Tibial nerve (tissue), 4 donors: ENCODE measurements at regions not wholly inside any gene's neighbourhood (a gene's known extent, or its start where the extent isn't known, plus 50 kb on each side); places are given as distances from the start of the nearest gene placed in this dataset.
"Not testable (repeated sequence)": the region's sequence is repeated elsewhere in the genome, so short reads cannot be mapped to it uniquely, and the experiment has no call there.

ENCODE experiments used
- DNase-seq, 2 donors: peaks; one replicate each; pipeline ENCODE4 v3.0.0-alpha.2; 2019; ENCODE audit warnings: low spot score in 2 of 2
- H3K27ac ChIP-seq, 4 donors: fragments of 200-600 bp; sonication (generic) in 3 of 4; one replicate each; pipeline ENCODE4 v1.5.1; 2017 to 2019; ENCODE audit warnings: mild to moderate bottlenecking in 1 of 4
- H3K27me3 ChIP-seq, 2 donors: fragments of 200-600 bp; sonication (generic) in 1 of 2; one replicate each; pipeline versions ENCODE4 v1.5.1 to v1.6.0; 2017 to 2019
- H3K36me3 ChIP-seq, 3 donors: fragments of 200-600 bp; sonication (generic); one replicate each; pipeline ENCODE4 v1.5.1; 2018 to 2019
- H3K4me1 ChIP-seq, 4 donors: fragments of 200-600 bp; sonication (generic) in 3 of 4; one replicate each; pipeline ENCODE4 v1.5.1; 2017 to 2019
- H3K4me3 ChIP-seq, 4 donors: fragments of 200-600 bp; sonication (generic) in 3 of 4; one replicate each; pipeline ENCODE4 v1.5.1; 2017 to 2019; ENCODE audit warnings: mild to moderate bottlenecking in 1 of 4, moderate library complexity in 1 of 4
- H3K9me3 ChIP-seq, 4 donors: fragments of 200-600 bp; sonication (generic) in 3 of 4; one replicate each; pipeline ENCODE4 v1.5.1; 2017 to 2019
- EP300 ChIP-seq, 2 donors: sonication (generic); formaldehyde crosslinking; IDR thresholded peaks; one replicate each; pipeline ENCODE4 v1.6.1; 2017; ENCODE audit warnings: antibody characterized with exemption in 2 of 2, mild to moderate bottlenecking in 1 of 2
- POLR2A ChIP-seq, 2 donors: fragments of 450-650 bp; IDR thresholded peaks; one replicate each; pipeline ENCODE4 v1.6.1; 2017; ENCODE audit warnings: antibody characterized with exemption in 2 of 2, mild to moderate bottlenecking in 2 of 2, moderate library complexity in 2 of 2
- WGBS, 2 donors: methylation state at CpG; one replicate each; pipeline ENCODE4 v1.1.5; 2018; 5-methylcytosine and 5-hydroxymethylcytosine counted together
- TF ChIP-seq, protein P1 (sequence below), 5 experiments: fragments of 200-600 bp in 3 of 5; fragments of 450-650 bp in 2 of 5; sonication (generic) in 3 of 5; IDR thresholded peaks; one replicate each; pipeline ENCODE4 v1.5.1; 2016 to 2019; ENCODE audit warnings: antibody characterized with exemption in 5 of 5, mild to moderate bottlenecking in 3 of 5, moderate library complexity in 2 of 5

DNA sequence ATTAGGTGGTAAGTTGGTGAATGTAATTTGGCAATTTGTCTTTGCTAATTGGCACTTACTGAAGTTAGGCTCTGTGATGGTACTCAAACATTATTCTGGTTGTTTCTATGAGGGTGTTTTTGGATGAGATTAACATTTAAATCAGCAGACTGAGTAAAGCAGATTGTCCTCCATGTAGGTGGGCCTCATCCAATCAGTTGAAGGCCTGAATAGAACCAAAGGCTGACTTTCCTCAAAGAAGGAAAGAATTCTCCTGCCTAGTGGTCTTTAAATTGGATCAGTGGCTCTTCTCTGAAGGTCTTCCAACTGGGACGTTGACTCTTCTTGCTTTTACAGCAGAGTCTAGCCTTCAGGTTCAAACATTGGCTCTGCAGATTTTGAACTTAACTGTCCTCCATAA is 278.3 kb downstream of the KIF20B start:
- no peaks in the 10 kb centered on the region for H3K27me3 ChIP-seq

DNA sequence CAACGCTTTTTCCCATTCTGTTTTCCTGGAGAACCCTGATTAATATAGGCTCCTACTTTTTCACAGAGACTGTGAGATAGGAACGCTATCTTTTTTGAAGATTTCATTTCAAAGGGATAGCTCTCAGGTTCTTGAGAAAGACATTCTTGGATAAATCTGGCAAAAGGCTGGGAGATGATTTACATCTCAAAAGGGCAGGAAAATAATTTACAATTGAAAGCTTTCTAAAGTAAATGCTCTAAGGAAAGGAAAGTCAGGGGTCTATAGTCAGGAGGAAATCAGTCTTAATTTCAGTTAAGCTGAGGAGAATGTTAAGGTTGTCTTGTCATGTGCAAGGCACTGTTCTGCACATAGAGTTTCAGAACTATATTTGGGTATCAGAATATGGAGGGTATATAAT is 278.8 kb downstream of the KIF20B start:
- TF ChIP-seq, protein P1, sequence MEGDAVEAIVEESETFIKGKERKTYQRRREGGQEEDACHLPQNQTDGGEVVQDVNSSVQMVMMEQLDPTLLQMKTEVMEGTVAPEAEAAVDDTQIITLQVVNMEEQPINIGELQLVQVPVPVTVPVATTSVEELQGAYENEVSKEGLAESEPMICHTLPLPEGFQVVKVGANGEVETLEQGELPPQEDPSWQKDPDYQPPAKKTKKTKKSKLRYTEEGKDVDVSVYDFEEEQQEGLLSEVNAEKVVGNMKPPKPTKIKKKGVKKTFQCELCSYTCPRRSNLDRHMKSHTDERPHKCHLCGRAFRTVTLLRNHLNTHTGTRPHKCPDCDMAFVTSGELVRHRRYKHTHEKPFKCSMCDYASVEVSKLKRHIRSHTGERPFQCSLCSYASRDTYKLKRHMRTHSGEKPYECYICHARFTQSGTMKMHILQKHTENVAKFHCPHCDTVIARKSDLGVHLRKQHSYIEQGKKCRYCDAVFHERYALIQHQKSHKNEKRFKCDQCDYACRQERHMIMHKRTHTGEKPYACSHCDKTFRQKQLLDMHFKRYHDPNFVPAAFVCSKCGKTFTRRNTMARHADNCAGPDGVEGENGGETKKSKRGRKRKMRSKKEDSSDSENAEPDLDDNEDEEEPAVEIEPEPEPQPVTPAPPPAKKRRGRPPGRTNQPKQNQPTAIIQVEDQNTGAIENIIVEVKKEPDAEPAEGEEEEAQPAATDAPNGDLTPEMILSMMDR (IDR thresholded peaks at IDR 0.05): no peak
- TF ChIP-seq EP300 (IDR thresholded peaks at IDR 0.05): no peak
- no peak for TF ChIP-seq POLR2A (IDR thresholded peaks at IDR 0.05)
- H3K4me1 ChIP-seq: peaks cover 0 to 6% (median 0%) of the 10 kb centered on the region in 4 donors
- H3K4me3 ChIP-seq: no peak overlapping the region
- no peaks in the 10 kb centered on the region for H3K27me3 ChIP-seq
- H3K9me3 ChIP-seq: no peaks in the 10 kb centered on the region
- H3K36me3 ChIP-seq: no peaks in the 10 kb centered on the region
- WGBS, 2 donors: 67 to 78% methylated on average over 2 of the region's 2 CpGs
- no peak for DNase-seq
- H3K27ac ChIP-seq: no peak overlapping the region

More for the DNA sequence above, 278.3 kb downstream of the KIF20B start:
- TF ChIP-seq EP300 (IDR thresholded peaks at IDR 0.05): no peak
- TF ChIP-seq, protein P1 (IDR thresholded peaks at IDR 0.05): no peak
- TF ChIP-seq POLR2A (IDR thresholded peaks at IDR 0.05): no peak
- Histone ChIP-seq H3K36me3 (no peaks in the 10 kb centered on the region), H3K4me3 (no peak overlapping the region), H3K27ac (no peak overlapping the region), H3K9me3 (no peaks in the 10 kb centered on the region), H3K4me1 (peaks cover 0 to 6% (median 0%) of the 10 kb centered on the region in 4 donors)
- no peak for DNase-seq
- 72 to 76% methylated on average over 1 of the region's 1 CpG for WGBS, 2 donors

DNA sequence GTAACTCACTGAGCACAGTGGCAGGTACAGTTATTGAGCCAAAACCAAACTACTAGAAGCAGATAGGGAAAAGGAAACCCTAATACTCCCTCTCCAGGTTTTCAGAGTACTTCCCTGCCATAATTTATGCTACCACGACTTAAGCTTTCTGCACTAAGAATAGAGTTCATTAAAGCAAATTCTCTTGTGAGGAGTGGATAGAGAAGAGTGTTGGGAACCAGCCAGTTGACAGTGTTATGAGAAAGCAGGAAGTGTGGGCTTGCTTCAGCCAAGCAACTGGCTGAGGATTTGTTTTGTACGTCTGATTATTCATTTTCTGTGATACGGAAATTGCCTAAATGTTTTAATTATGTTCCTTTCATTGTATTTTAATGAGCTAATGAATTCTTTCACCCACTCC is 280.5 kb downstream of the KIF20B start:
- Histone ChIP-seq H3K9me3 (no peaks in the 10 kb centered on the region), H3K4me1 (peaks cover 0 to 6% (median 0%) of the 10 kb centered on the region in 4 donors), H3K4me3 (no peak overlapping the region), H3K27me3 (no peaks in the 10 kb centered on the region), H3K36me3 (no peaks in the 10 kb centered on the region), H3K27ac (no peak overlapping the region)
- 6 to 11% methylated on average over 3 of the region's 3 CpGs for WGBS, 2 donors
- DNase-seq: no peak
- TF ChIP-seq POLR2A (IDR thresholded peaks at IDR 0.05) (no peak), EP300 (IDR thresholded peaks at IDR 0.05) (no peak)
- TF ChIP-seq, protein P1 (IDR thresholded peaks at IDR 0.05): no peak

DNA sequence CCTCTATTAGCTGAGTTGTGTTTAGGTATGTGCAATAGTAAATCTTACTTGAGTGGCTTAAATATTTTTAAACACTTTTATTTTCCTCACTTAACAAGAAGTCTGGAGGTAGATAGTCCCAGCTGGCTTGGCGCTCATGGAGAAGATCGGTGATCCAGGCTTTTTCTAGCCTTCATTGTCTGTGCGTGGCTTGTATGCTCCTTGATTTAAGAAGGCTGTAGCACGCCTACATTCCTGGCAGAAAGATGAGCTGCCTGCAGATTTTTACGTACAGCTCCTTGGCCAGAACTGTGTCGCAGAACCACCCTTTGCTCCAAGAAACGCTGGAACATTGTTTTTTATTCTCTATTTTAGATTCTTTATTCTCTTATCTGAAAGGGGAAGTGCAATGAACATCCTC is 284.1 kb downstream of the KIF20B start:
- H3K36me3 ChIP-seq: no peaks in the 10 kb centered on the region
- 66 to 72% methylated on average over 7 of the region's 7 CpGs for WGBS, 2 donors
- H3K27me3 ChIP-seq: no peaks in the 10 kb centered on the region
- H3K4me1 ChIP-seq: peaks cover 0 to 6% (median 0%) of the 10 kb centered on the region in 4 donors
- no peak overlapping the region for H3K27ac ChIP-seq
- no peak for DNase-seq
- no peaks in the 10 kb centered on the region for H3K9me3 ChIP-seq
- TF ChIP-seq POLR2A (IDR thresholded peaks at IDR 0.05): no peak
- no peak for TF ChIP-seq EP300 (IDR thresholded peaks at IDR 0.05)
- TF ChIP-seq, protein P1 (IDR thresholded peaks at IDR 0.05): no peak
- no peak overlapping the region for H3K4me3 ChIP-seq

DNA sequence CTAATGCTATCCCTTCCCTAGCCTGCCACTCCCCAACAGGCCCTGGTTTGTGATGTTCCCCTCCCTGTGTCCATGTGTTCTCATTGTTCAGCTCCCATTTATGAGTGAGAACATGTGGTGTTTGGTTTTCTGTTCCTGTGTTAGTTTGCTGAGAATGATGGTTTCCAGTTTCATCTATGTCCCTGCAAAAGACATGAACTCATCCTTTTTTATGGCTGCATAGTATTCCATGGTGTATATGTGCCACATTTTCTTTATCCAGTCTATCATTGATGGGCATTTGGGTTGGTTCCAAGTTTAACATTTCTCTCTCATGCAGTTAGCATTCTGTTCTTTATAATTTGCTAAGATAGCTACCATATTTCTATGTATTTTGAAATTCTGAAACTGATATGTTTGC is 287.0 kb downstream of the KIF20B start:
- DNase-seq, H3K9me3 ChIP-seq, H3K27me3 ChIP-seq, H3K27ac ChIP-seq, H3K4me1 ChIP-seq, H3K4me3 ChIP-seq, H3K36me3 ChIP-seq: not testable (repeated sequence)

DNA sequence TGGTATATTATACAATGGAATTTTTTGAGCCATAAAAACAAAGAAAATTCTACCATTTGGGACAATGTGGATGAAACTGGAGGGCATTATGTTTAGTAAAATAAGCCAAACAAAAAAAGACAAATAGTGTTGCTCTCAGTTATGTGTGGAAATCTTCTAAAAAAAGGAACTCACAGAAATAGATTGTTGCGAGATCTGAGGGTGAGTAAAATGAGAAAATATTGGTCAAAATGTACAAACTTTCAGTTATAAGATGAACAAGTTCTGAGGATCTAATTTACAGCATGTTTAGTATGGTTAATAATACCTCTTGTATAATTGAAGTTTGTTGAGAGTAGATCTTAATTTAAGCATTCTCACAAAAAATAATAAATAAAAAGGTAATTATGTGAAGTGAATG is 291.2 kb downstream of the KIF20B start:
- Histone ChIP-seq H3K36me3 (no peaks in the 10 kb centered on the region), H3K27me3 (no peaks in the 10 kb centered on the region), H3K9me3 (peaks cover 0 to 12% (median 3%) of the 10 kb centered on the region in 4 donors), H3K27ac (no peak overlapping the region), H3K4me1 (no peaks in the 10 kb centered on the region), H3K4me3 (no peak overlapping the region)
- no peak for DNase-seq
- no peak for TF ChIP-seq POLR2A (IDR thresholded peaks at IDR 0.05)
- TF ChIP-seq, protein P1 (IDR thresholded peaks at IDR 0.05): no peak
- no peak for TF ChIP-seq EP300 (IDR thresholded peaks at IDR 0.05)
- 69 to 73% methylated on average over 1 of the region's 1 CpG for WGBS, 2 donors
